SU-DHL-6 (cell line): ENCODE measurements at regions not wholly inside any gene's neighbourhood (a gene's known extent, or its start where the extent isn't known, plus 50 kb on each side); places are given as distances from the start of the nearest gene placed in this dataset.

Experiments
- H2AFZ ChIP-seq: fragments of 200-600 bp; sonication (generic); 2 replicates; pipeline ENCODE4 v1.6.1; 2014; ENCODE audit warnings: low read depth, mild to moderate bottlenecking, moderate library complexity, mixed read lengths, antibody characterized with exemption, low read length; ENCODE audit not compliant: severe bottlenecking
- H3F3A ChIP-seq: fragments of 200-600 bp; shearing (Covaris generic); 2 replicates; pipeline ENCODE4 v1.6.0; 2016; ENCODE audit warnings: antibody characterized with exemption, mild to moderate bottlenecking; ENCODE audit not compliant: insufficient read depth
- H3K27ac ChIP-seq: fragments of 200-600 bp; sonication (generic); 2 replicates; pipeline ENCODE4 v1.5.1; 2016; ENCODE audit warnings: low read depth, mild to moderate bottlenecking, low read length, moderate library complexity, mixed read lengths
- H3K27me3 ChIP-seq: fragments of 200-600 bp; sonication (generic), shearing (Covaris generic); 2 replicates; pipeline ENCODE4 v1.6.0; 2014; ENCODE audit warnings: mild to moderate bottlenecking, low read length
- H3K36me3 ChIP-seq: fragments of 200-600 bp; sonication (generic); 2 replicates; pipeline ENCODE4 v1.6.1; 2014; ENCODE audit warnings: mild to moderate bottlenecking, low read length, mixed read lengths
- H3K4me2 ChIP-seq: fragments of 300-600, 200-600 bp; shearing (Covaris generic), sonication (generic); 2 replicates; pipeline ENCODE4 v1.6.0; 2014; ENCODE audit warnings: low read length, low read depth, mild to moderate bottlenecking; ENCODE audit not compliant: poor library complexity, severe bottlenecking
- H3K4me3 ChIP-seq: fragments of 200-600 bp; sonication (generic); 2 replicates; pipeline ENCODE4 v1.5.1; 2014; ENCODE audit warnings: antibody characterized with exemption, low read length, mild to moderate bottlenecking, mixed read lengths; ENCODE audit not compliant: insufficient read depth, poor library complexity, severe bottlenecking
- H3K79me2 ChIP-seq: fragments of 200-600 bp; sonication (generic); 2 replicates; pipeline ENCODE4 v1.6.1; 2014; ENCODE audit warnings: mild to moderate bottlenecking, low read length, moderate library complexity; ENCODE audit not compliant: insufficient read depth
- H3K9ac ChIP-seq: fragments of 200-600 bp; sonication (generic); 2 replicates; pipeline ENCODE4 v1.7.0; 2014; ENCODE audit warnings: mild to moderate bottlenecking, low read length
- H3K9me2 ChIP-seq: fragments of 200-600 bp; sonication (generic); replicated peaks from 2 replicates; pipeline ENCODE4 v1.6.1; 2014; ENCODE audit warnings: low read length; ENCODE audit not compliant: insufficient read depth
- H3K9me3 ChIP-seq: fragments of 200-600 bp; sonication (generic); 2 replicates; pipeline ENCODE4 v1.6.1; 2014; ENCODE audit warnings: low read length, mixed read lengths; ENCODE audit not compliant: insufficient read depth
- H4K20me1 ChIP-seq: fragments of 200-600 bp; sonication (generic); 2 replicates; pipeline ENCODE4 v1.6.1; 2014; ENCODE audit warnings: low read depth, mild to moderate bottlenecking, antibody characterized with exemption, low read length, moderate library complexity, mixed read lengths
- CTCF ChIP-seq: fragments of 200-600 bp; sonication (generic); IDR thresholded peaks from one replicate; pipeline ENCODE4 v1.5.1; 2017; ENCODE audit warnings: antibody characterized with exemption, mild to moderate bottlenecking, low read length, moderate library complexity; ENCODE audit not compliant: insufficient read depth, poor library complexity, severe bottlenecking
- EZH2phosphoT487 ChIP-seq: fragments of 200-600 bp; sonication (generic), shearing (Covaris generic); conservative IDR thresholded peaks from 2 replicates; pipeline ENCODE4 v1.6.1; 2018; ENCODE audit warnings: mild to moderate bottlenecking, antibody characterized with exemption, low read length, moderate library complexity, mixed read lengths

DNA sequence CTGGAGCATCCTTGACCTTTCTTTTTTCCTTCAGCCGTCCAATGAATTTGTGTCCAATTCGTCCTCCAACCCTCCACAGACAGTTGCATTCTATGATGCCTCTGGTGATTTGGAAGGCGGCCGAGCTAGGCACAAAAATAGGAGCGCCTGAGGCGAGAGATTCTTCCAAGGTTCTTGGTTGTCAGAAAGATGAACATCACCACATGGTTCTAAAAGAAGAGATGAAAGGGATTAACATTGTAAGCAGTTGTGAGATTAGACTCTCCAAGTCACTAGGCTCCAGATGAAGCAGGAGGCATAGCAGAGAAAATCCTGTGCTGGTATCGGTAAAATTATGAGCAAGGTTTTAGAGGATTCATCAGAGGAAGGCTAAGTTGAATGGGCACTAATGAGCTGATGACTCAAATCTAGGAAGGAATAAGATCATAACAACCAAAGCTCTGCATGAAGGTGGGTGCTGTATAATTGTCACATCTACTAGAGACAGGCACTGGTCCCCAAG is 75.4 kb upstream of the MAP4K3 start:
- no peak overlapping the region for H3K4me3 ChIP-seq
- no peak overlapping the region for H2AFZ ChIP-seq
- H3K9me2 ChIP-seq = no peaks in the 10 kb centered on the region
- no peaks in the 10 kb centered on the region for H3K9me3 ChIP-seq
- H3K27me3 ChIP-seq = no peaks in the 10 kb centered on the region
- H3K4me2 ChIP-seq = no peak overlapping the region
- H3K9ac ChIP-seq = no peak overlapping the region
- H4K20me1 ChIP-seq = no peaks in the 10 kb centered on the region
- H3K27ac ChIP-seq = no peak overlapping the region
- H3K36me3 ChIP-seq = no peaks in the 10 kb centered on the region
- no peaks in the 10 kb centered on the region for H3F3A ChIP-seq
- H3K79me2 ChIP-seq = no peaks in the 10 kb centered on the region
- TF ChIP-seq CTCF (no peak), EZH2phosphoT487 (no peak)

DNA sequence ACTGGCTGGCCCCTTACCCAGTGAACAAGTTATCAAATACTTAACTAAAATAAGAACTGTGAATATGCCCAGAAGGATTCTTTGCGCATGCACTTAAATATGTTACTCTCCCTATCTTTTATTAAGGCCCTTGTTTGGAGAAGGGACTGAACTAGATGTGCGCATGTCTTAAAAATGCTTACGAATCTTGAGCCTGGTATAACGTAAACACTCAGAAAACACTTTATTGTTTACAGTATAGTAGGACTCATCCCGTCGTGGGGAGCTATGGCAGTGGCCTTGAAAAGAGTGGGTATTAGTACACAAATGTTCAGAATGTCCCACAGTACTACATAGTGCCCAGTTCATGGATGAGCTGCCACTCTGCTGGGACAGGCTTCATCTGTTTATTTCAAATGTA is 75.9 kb upstream of the MAP4K3 start:
- Histone ChIP-seq H3F3A (no peaks in the 10 kb centered on the region), H2AFZ (no peak overlapping the region), H3K27ac (no peak overlapping the region), H3K27me3 (no peaks in the 10 kb centered on the region), H3K36me3 (no peaks in the 10 kb centered on the region), H3K79me2 (no peaks in the 10 kb centered on the region), H3K9me3 (no peaks in the 10 kb centered on the region), H3K4me2 (no peak overlapping the region), H3K9ac (no peak overlapping the region), H4K20me1 (no peaks in the 10 kb centered on the region), H3K4me3 (no peak overlapping the region), H3K9me2 (no peaks in the 10 kb centered on the region)
- TF ChIP-seq CTCF (no peak), EZH2phosphoT487 (no peak)

- Histone ChIP-seq H3K9ac (no peak overlapping the region), H3K9me2 (no peaks in the 10 kb centered on the region), H3K36me3 (no peaks in the 10 kb centered on the region), H3K9me3 (no peaks in the 10 kb centered on the region), H2AFZ (no peak overlapping the region), H3K4me2 (no peak overlapping the region), H3K27me3 (no peaks in the 10 kb centered on the region), H3K4me3 (no peak overlapping the region), H4K20me1 (no peaks in the 10 kb centered on the region), H3K27ac (no peak overlapping the region), H3K79me2 (no peaks in the 10 kb centered on the region), H3F3A (no peaks in the 10 kb centered on the region)
- no peak for TF ChIP-seq EZH2phosphoT487
- TF ChIP-seq CTCF = peak; percentile 26
These were observed 76.6 kb upstream of the MAP4K3 start for GRCh38 chr2:39513641-39514094.
